NCI-H187 treated with DMSO at 0.1 percent for 48 hours (cell line): ENCODE measurements at regions not wholly inside any gene's neighbourhood (a gene's known extent, or its start where the extent isn't known, plus 50 kb on each side); places are given as distances from the start of the nearest gene placed in this dataset.

Experiments
- DNase-seq: peaks from one replicate; lab custom pipeline; 2025; lab: John Stamatoyannopoulos, UW

DNA sequence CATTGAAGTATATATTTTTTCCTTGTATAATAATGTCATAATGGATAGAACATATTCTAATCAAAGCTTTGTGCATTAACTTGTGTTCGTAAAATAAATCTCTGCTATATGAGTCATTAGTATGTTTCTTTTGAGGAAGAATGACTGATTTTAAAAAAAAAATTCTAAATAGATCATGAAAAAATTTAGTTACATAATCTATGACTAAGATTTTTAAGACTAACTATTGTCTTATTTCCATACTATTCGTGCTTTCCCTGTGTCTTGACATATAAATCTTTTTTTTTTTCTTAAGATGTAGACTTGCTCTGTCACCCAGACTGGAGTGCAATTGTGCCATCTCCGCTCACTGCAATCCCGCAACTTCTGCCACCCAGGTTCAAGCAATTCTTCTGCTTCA is 226.1 kb downstream of the DSEL start:
- no peak for DNase-seq

- DNase-seq = no peak
Measured at GRCh38 chr18:67285583-67285982, 230.9 kb downstream of the DSEL start.

DNA sequence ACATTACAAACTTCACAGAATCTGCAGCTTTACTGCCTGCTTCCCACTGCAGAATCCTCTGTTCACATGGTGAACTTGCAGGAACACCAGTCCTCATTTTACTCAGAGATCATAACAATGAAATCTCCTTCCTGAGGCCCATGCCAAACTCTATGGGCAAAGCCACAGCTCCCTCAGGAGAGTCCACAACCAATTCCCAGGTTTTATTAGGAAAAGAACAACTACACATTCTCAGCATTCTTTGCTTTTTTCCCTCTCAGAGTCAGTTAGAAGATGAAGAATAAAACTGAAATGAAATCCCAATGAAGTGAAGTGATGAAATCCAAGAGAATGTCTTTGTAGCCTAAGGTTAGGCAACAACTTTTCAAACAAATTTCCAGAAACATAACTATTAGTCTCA is 233.7 kb downstream of the DSEL start:
- DNase-seq = no peak

DNA sequence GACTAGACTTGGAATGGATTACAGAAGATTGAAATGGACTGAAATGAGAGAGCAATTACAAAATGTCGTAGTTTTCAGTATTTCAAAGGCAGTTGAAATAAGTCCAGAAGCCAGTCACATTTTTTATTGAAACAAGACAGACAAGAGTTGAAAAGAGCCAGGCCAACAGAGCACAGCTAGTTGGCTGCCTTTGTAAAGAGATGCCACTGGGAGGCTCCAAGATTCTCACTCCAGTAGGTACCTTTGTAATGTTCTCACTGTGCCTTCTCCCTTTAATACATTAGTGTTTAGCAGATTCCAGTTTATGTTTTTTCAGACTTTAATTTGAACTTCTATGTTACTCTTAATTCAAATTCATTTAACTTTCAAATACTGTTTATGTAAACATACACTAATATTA is 234.8 kb downstream of the DSEL start:
- DNase-seq = no peak

DNA sequence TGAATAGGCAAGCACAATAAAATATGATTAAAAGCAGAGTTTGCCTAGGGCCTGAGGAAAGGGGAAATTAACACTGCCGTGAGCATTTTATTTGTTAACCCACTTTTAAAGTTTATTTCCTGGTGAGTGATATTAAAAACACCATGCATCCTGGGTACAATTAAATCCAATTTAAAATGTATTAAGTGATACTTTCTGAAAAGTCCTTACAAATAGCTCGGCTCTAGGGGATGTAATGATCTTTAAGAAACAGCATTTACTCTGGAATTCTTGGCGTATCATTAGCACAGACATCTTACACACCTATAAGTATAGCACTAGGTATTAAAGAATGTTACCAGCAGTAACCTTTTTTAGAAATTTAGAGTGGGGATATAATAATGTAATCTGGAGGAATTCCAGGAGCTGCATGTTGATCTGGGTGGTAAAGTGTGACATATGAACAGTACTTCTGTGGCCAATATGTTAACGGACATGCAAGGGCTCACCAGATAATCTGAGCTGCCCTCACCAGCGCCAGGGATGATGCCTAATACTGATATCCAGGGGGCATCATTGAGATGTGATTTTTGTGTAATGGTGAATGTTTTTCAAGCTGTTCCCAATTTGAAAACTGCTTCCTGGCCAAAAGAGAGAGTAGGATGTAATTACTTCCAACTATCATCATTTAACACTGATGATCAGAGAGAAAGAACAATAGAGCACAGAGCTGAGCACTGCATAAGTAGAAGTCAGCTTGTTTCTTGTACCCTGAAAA is 235.9 kb downstream of the DSEL start:
- no peak for DNase-seq

DNA sequence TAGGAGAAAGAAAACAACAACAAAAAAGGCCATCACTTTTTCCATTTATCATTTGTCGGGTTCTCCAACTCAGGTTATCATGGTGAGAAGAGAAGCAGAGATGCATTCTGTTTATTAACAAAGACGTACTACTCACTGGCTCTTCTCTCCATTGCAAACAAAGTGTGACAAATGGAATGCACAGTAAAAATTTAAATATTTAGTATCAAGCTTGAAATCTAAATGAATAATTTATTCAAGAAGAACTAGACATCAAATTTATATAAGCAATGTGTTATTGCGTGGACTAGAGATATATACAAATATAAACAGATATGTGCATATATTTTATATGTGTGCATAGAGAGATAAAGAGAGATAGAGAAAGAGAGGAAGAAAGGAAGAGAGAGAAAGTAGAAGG is 236.5 kb downstream of the DSEL start:
- DNase-seq = no peak

DNA sequence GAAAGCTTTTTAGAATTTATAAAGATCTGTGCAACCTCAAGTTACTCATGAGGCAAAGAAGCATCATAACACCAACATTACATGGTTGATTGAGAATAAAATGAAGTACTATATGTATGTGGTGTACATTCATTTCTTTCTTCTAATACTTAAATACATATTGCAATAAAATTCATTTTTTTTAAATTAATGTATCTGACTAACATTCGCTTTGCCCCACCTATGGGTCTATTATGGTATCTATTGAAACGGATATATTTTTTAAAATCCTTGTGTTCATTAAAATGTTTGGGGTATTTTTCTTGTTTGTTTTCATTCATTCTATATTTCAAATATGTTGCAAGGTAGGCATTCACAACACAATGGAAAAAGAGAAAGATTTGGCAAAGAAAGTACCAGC is 237.5 kb downstream of the DSEL start:
- no peak for DNase-seq

GRCh38 chr18:67276638-67277037 is 239.9 kb downstream of the DSEL start:
- DNase-seq = no peak

GRCh38 chr18:67273288-67273687 is 243.2 kb downstream of the DSEL start:
- no peak for DNase-seq

GRCh38 chr18:67269206-67269605 is 247.3 kb downstream of the DSEL start:
- no peak for DNase-seq

GRCh38 chr18:67268530-67268929 is 248.0 kb downstream of the DSEL start:
- DNase-seq = no peak

- no peak for DNase-seq
Measured at GRCh38 chr18:67266246-67267237, 250.0 kb downstream of the DSEL start.

- no peak for DNase-seq
Measured at GRCh38 chr18:67265464-67266245, 250.9 kb downstream of the DSEL start.

GRCh38 chr18:67261931-67262552 is 254.5 kb downstream of the DSEL start:
- DNase-seq = no peak

GRCh38 chr18:67260841-67261240 is 255.7 kb downstream of the DSEL start:
- DNase-seq = no peak

DNA sequence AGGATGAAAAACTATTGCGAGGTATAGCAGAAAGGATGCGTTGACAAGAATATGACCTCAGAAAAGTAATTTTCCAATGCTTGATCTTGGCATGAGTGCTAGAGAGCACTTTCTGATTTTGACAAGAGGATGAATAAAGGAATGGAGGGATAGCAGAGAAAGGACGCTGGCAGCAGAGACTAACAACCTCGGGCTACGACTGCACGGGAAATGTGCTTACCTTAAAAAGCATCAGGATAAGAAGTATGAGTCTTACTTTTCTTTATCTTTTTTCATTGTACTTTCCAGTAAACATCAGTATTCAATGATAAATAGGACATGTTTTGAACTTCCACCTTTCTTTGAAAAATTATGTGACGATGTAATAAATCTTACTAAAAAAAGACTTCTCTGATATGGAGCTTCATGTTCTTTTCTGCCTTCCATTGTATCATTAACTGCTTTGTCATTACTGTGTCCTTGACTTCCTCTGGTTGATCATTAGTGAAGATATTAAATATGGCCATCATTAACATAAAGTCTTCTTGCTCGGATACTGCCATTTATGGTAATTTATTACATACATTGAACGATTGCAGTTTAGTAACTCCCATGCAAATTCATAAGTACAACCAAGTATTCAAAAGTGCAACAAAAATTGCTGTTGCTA is 265.6 kb downstream of the DSEL start:
- DNase-seq = no peak

DNA sequence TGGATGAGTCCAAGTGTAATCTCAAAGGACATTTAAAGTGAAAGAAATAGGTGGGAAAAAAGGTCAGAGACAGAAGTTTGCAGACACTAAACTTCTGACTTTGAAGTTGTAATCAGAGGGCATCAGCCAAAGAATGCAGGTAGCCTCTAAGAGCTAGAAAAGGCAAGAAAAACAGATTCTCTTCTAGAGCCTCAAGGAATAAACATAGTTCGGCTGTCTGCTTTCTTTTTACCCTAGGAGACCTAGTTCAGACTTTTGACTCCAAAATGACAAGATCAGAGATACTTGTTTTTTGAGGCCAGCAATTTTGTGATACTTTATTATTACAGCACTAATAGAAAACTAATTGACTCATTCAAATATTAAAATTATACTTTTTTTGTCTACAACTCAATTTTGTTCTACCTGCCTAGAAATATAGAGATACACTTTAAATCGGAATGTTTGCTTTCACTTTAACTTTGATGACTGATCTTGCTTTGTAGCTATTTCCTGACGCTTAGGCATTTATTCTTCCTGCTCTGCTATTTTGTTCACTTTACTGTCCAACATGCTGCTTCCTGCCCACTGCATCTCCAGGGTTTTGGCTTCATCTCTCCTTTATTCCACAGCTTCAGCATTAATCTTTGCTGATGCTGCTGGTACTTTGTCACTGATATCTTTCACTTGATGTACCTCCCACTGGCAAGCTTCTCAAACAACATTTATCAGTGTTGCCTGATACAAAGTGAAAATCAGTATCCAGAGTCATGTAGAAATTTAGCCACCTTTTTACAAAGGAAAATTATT is 272.5 kb downstream of the DSEL start:
- DNase-seq = no peak

- no peak for DNase-seq
Measured at GRCh38 chr18:67242001-67242400, 274.5 kb downstream of the DSEL start.

- DNase-seq = no peak
Measured at GRCh38 chr18:67241299-67241698, 275.2 kb downstream of the DSEL start.

GRCh38 chr18:67239826-67240225 is 276.7 kb downstream of the DSEL start:
- no peak for DNase-seq

DNA sequence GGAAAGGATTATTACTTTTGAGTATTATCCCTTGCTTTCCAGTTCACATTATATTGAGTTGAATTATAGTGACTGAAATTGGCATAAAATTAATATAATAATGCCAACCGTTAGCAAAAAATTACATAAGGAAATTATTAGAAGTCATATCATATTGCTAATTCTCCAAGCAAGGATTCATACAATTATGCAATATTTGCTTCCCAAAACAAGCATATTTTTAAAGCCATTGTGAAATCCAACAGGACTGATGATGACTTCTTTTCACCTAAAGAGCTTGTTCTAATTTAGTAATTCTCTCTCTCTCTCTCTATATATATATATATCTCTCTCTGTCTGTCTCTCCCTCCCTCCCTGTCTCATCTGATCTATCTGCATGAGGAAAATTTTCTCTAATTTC is 283.5 kb downstream of the DSEL start:
- DNase-seq = no peak
